ENCODE measurements at regions not wholly inside any gene's neighbourhood (a gene's known extent, or its start where the extent isn't known, plus 50 kb on each side); places are given as distances from the start of the nearest gene placed in this dataset.

- DNase-seq: no peak
Observed at GRCh38 chr10:83954193-83954799, 185.0 kb upstream of the GHITM start.

- no peak for DNase-seq
Observed at GRCh38 chr10:83955406-83955805, 183.9 kb upstream of the GHITM start.

GRCh38 chr10:83957168-83957947 lies 182.0 kb upstream of the GHITM start:
- no peak for DNase-seq

- DNase-seq: no peak
Observed at GRCh38 chr10:83959328-83959727, 180.0 kb upstream of the GHITM start.

GRCh38 chr10:83960125-83960524 lies 179.2 kb upstream of the GHITM start:
- no peak for DNase-seq

GRCh38 chr10:83961620-83962019 lies 177.7 kb upstream of the GHITM start:
- DNase-seq: no peak

GRCh38 chr10:83963446-83963845 lies 175.9 kb upstream of the GHITM start:
- DNase-seq: no peak

- no peak for DNase-seq
Observed at GRCh38 chr10:83965473-83965872, 173.8 kb upstream of the GHITM start.

- DNase-seq: no peak
Observed at GRCh38 chr10:83968052-83968451, 171.3 kb upstream of the GHITM start.

- DNase-seq: no peak
Observed at GRCh38 chr10:83978681-83979383, 160.5 kb upstream of the GHITM start.

GRCh38 chr10:83982812-83983211 lies 156.5 kb upstream of the GHITM start:
- no peak for DNase-seq

- no peak for DNase-seq
Observed at GRCh38 chr10:83983578-83984255, 155.6 kb upstream of the GHITM start.

- no peak for DNase-seq
Observed at GRCh38 chr10:83984256-83984640, 155.1 kb upstream of the GHITM start.

- DNase-seq: no peak
Observed at GRCh38 chr10:83986800-83987199, 152.5 kb upstream of the GHITM start.

- no peak for DNase-seq
Observed at GRCh38 chr10:83987216-83987615, 152.1 kb upstream of the GHITM start.

- no peak for DNase-seq
Observed at GRCh38 chr10:83988435-83988834, 150.9 kb upstream of the GHITM start.

GRCh38 chr10:83990126-83990525 lies 149.2 kb upstream of the GHITM start:
- no peak for DNase-seq

GRCh38 chr10:83991986-83992753 lies 147.1 kb upstream of the GHITM start:
- no peak for DNase-seq

GRCh38 chr10:83994325-83994724 lies 145.0 kb upstream of the GHITM start:
- DNase-seq: no peak

- DNase-seq: no peak
Observed at GRCh38 chr10:83995738-83996331, 143.5 kb upstream of the GHITM start.

GRCh38 chr10:84004221-84004620 lies 135.1 kb upstream of the GHITM start:
- no peak for DNase-seq

- no peak for DNase-seq
Observed at GRCh38 chr10:84005403-84005802, 133.9 kb upstream of the GHITM start.
